ENCODE measurements at regions not wholly inside any gene's neighbourhood (a gene's known extent, or its start where the extent isn't known, plus 50 kb on each side); places are given as distances from the start of the nearest gene placed in this dataset.

DNA sequence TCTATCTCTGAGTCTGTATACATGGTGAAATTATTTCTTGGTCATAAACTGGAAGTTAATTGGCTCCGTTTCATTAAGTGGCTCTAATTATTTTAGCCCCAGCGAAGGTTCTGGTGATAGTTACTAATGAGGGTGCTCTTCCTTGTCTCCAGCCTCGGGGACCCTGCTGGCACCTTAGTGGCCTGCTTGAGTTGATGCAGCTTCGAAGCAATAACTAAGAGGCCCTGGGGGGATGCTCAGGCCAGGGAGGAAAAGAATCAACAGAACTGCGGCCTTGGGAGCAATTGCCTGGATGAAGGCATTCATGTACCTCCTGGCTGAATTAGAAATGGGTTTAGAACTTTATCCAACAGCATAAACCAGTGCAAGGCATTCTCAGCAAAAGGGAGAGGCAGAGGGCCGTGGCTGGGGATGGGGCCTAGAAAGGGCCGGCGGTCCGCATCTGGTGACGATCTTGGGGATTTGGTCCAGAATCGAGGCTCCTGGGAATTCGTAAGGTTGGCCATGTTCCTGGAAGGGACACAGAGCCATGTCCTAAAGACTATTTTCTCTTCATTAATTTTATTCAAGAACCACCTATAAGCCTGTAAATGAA, 100.0 kb upstream of the AJAP1 start:
- DNase-seq = no peak

DNA sequence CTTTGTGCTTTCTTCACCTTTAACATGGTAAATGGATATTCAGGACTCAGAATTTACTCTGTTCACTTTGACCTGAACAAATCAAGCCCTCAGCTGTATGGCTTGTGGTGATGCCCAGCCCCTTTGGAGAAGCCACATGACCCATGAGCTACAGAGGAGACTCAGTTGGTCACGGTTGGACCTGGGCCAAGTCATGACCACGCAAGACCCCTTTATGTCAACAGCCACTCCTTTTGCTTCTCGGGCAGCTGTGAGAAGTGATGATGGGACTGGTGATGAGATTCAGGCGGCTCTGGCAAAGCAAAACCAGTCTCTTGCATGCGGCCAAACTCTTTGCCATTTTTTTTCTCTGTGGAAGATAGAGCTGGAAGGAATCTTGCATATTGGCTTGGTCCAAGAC, 96.5 kb upstream of the AJAP1 start:
- no peak for DNase-seq

DNA sequence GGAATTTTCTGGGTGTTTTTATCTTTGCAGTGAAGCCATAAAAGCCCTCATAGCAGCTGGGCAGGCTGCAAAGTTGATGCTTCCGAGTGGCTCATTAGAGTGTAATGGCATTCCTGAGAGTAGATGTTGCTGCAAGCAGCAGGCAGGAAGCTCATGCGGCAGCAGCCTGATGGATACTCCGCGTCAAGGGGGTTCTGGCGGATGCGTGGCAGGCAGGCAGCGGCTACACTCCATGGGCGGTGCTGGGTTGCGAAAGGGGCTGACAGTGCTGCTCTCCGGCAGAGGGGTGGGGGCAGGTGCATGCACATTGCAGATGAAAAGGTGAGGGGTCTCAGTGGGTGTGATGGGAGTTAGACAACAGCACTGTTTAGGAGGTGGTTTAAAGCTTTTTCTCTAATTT, 93.2 kb upstream of the AJAP1 start:
- no peak for DNase-seq

- no peak for DNase-seq
These were observed 92.1 kb upstream of the AJAP1 start for GRCh38 chr1:4562321-4562720.

DNA sequence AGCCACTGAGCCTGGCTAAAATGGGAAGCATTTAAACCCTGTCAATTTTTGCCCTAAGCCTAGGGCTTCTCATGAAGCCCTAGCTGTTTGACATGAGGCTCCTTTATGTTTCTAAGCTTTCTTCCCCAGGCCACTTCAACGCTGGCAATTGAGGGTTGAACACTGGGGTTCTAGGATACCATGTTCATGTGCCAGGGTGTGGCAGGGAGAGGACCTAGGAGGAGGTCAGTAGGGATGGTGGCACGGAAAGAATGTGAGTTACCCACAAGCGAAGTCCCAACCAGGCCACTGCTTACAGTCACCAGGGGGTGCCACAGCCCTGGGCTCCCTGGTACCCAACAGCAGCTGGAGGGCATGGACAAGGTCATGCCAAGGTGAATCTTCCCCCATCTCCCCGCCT, 90.8 kb upstream of the AJAP1 start:
- no peak for DNase-seq

DNA sequence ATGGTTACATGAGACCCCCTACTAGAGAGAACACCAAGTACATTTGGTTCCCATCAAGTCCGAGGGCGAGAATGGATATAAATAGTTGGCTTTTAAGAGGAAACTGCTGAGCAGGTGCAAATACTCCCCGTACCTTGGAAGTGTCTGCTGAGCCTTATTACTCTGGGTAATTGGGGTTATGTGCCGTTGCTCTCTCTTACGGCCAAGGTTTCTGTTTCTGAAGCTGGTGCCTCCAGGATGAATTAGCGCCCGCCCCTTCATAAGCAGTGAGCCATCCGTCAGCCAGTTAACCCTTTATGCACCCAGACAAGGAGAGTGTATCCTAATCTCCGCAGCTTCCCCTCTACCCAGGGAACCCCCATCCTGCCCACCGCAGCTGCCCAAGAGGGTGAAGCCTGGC, 90.4 kb upstream of the AJAP1 start:
- DNase-seq = no peak

DNA sequence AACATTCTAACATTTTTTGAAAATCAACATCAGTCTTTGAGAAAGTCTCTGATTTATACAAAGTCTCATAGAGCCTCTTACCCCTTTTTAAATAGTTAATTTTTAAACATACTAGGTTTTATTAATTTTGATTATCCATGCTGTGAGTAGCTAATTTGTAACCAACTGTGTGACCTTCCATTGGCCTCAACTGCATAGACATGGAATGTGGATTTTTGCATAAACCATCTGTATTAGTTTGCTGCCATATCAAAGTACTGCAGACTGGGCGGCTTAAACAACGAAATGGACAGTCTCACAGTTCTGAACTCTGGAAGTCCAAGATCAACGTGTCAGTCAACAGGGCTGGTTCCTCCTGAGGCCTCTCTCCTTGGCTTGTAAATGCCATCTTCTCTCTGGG, 89.2 kb upstream of the AJAP1 start:
- no peak for DNase-seq

- no peak for DNase-seq
These were observed 88.5 kb upstream of the AJAP1 start for GRCh38 chr1:4565801-4566449.

DNA sequence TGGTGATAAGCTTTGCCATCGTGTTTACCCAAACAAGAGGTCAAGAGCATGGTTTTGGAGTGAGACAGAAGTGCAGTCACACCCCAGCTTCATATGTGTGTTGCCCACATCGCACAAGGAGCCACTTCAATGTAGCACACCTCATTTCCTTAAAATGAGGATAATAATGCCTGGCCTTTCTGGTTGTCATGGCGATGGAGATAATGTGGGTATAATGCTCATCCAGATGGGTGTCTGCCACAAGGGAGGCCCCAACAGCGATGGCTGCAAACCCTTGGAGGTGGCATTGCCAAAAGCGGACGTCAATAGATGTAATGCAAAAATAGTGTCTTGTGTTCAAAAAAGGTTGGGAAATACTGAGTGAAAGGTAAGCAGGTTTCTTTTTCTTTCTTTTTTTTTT, 83.1 kb upstream of the AJAP1 start:
- DNase-seq = no peak

- DNase-seq = no peak
These were observed 80.9 kb upstream of the AJAP1 start for GRCh38 chr1:4573526-4573925.

GRCh38 chr1:4581807-4582206, 72.6 kb upstream of the AJAP1 start:
- no peak for DNase-seq

- DNase-seq = no peak
These were observed 70.0 kb upstream of the AJAP1 start for GRCh38 chr1:4584449-4584848.

- DNase-seq = no peak
These were observed 69.2 kb upstream of the AJAP1 start for GRCh38 chr1:4585216-4585615.

GRCh38 chr1:4585705-4586104, 68.7 kb upstream of the AJAP1 start:
- DNase-seq = no peak

- no peak for DNase-seq
These were observed 67.7 kb upstream of the AJAP1 start for GRCh38 chr1:4586611-4587160.

- no peak for DNase-seq
These were observed 66.7 kb upstream of the AJAP1 start for GRCh38 chr1:4587721-4588120.

DNA sequence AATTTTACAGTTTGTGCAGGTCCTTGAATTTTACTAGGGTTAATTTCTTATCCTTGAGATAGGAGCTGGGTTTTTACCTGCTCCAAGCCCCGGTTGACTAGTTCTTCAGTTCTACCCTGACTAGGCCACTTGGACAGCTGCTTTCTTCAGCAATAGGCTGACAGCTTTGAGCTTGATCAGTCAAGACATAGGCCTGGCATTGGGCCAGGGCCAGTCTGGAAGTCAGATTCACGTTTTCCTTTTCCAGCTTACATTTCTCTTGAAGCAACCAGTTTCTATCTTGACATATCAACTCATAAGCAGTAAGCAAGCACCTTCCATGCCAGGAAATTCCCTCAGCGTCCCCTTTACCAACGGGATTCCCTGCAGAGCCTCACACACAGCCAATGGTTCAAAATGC, 63.7 kb upstream of the AJAP1 start:
- DNase-seq = no peak

DNA sequence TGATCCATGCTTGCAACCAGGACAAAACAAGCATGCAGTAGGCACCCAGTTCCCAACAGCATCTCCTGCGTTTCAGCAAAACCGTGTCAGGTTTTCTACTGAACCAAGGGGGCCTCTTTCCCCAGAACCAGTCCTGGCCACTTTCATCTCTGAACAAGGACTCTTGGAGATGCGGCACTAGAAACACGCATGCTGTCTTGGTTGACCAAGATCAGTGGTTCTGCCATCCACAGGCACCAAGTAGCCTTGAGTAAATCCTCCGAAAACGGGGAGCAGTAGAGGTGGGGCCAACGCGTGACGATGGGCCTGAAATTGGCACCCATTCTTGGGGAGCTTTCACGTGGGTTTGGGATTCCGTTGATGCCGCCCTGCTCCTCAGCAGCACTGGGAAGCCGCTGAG, 62.5 kb upstream of the AJAP1 start:
- DNase-seq = no peak

DNA sequence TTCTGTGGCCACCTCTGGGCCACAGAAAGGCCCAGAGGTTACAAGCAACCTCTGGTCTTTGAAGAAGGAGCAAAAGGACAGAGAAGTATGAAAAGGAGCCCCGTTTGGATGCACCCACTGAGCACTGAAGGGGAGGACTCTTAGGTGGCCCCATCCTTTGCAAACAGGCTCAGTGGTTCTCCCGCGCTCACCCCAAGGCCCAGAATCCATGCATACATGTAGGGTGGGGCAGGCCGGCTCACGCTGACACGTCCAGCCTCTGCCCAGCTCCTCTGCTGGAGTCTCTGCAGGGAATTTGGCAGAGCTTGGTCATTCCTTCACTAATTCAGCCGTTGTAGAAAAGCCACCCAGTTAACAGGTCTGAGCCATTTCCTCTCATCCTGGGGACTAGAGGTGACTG, 61.3 kb upstream of the AJAP1 start:
- no peak for DNase-seq

DNA sequence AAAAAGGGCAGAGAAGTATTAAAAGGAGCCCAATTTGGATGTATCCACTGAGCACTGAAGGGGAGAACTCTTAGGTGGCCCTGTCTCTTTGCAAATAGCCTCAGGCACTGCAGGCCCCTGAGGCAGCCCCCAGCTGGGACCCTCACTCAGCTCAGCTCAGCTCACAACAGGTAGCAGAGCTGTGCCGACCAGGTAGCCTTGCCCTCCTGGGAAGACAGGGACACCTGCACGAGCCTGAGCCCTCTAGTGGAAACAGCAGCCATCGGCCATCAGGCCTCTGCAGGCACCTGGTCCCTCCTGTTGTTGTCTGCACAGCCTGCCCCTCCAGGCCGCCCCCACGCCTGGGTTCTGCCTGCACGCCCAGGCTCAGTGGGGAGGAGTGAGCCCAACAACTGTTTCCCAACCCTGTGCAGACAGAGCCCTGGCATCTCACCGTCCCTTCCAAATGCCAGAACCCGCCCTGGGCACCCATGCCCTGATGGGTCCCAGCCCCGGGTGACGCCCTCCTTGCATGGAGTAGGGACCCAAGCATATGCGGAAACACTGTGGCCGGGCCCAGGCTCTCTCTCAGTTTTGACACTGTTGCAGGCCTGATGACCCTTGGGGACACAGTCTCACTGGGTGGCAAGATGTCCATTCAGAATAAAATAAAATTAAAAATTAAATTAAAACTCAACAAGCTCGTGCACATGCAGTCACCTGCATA, 60.0 kb upstream of the AJAP1 start:
- DNase-seq = no peak

DNA sequence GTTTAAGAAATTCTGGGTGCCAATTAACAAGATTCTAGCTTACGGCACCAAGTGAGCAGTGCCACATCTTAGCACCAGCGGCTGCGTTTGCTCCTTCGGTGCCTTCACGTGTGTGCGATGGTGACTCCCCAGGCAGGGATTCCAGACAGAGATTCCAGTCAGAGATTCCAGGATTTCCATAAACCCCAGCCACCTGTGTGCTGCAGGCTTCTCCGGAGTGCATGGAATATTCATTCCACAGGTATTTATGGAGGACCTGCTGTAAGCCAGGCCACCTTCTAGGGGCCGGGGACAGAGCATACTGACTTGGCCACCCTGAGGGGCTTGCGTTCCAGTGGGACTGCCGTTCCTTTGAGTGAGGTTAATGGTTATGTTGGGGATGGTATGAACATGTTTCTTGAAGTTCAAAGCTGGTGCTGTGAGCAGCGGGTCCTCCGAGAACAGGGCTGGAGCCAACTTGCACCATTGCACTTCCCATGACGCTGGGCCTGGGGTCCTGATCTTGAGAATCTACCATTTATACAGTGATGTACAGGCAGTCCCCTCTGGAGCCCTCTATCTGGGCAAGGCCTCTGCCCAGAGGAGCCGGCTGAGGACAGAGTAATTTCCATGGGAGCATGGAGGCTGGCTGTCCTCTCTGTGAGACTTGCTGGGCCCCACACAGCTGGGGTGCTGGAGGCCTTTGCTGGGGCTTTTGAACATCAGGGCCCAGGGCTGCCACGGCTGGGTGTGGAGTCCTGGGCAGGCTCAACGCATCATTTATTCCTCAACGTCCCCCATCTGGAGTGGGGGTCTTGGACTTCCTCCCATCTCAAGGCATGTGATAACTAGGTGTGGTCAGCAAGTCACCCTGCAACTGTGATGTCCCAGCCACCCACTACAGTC, 58.8 kb upstream of the AJAP1 start:
- DNase-seq = no peak

DNA sequence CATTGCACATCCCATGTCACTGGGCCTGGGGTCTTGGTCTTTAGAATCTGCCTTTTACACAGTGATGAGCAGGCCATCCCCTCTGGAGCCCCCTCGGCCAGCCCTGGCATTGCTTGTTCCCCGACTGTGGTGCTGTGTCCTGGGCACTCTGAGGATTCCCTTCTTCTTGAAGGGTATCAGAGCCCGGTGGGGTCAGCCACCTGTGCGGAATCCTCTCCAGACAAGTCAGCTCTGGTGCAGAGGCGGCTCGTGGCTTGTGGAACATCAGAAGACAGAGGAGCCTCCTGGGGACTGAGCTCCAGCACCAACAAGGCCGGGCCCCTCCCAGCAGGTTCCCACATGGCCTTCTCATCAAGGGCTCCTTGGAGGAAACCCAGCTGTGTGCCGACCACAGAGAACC, 57.9 kb upstream of the AJAP1 start:
- no peak for DNase-seq

DNA sequence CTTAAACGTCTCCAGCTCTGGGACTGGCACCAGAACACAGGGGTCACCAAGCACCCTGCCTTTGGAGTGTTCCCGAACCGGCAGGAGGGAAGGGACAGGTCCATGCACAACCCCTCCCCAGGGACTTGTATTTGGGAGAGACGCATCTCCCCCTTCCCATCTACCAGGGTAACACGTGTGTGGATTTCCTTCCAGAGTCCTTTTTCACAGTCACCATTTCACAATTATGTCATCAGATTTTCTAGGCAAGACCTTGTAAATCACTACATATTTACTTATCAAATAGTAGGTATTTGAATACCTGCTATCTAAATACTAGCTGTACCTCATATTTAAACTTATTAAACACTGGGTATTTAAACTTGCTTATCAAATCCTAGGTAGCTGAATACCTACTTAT, 57.4 kb upstream of the AJAP1 start:
- no peak for DNase-seq

All from midbrain (tissue), 1 donor.